HG03095 (cell line): ENCODE measurements at regions not wholly inside any gene's neighbourhood (a gene's known extent, or its start where the extent isn't known, plus 50 kb on each side); places are given as distances from the start of the nearest gene placed in this dataset.

ENCODE experiments used
- ATAC-seq: cut with Tn5 transposase; IDR thresholded peaks from one replicate; pipeline ENCODE4 v1.9.1; 2021; ENCODE audit warnings: moderate library complexity; ENCODE audit not compliant: unreplicated experiment

DNA sequence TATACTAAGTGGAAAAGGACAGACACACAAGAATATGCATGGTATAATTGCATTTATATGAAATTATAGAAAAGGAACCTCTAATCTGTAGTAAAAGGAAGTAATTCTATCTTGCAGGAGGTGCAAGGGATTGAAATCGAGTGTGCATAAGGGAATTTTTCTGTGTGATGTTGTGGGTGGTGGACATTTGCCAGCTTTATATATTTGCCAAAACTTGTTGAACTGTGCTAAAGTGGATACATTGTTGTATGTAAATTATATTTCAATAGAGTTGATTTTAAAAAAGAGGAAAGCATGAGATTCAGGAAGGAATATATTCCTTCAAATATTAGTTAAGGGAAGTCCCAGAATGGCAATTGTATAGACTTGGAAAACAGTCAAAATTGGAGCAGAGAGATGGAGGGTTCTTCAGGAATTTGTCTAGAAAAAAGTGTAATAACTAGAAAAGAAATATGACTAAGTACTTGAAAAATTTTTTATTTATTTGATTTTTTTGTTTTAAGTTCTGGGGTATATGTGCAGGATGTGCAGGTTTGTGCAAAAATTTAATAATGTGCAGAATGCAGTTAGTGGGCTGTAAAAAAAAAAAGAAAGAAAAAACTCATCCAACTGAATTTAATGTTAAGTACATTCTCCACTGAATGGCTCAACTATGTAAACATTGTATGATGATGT, 96.1 kb downstream of the ARL4A start:
- no peak for ATAC-seq

DNA sequence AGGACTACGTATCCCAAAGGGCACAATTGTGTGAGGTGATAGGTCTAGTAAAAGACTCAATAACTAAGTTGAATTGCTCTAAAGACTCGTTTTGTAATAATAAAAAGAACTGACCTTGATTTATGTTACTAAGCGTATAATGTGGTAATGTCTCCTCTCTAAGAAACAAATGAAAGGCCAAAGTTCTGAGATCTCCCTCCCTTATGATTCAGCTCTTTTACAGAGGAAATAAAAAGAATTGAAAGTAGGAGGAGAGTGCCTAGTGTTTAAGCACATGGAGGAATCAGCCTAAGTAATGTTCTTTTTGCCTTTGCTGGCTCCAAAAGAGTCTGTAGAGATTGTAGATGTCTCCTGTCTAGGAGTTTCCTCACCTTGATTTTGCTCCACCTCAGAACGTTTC, 98.0 kb downstream of the ARL4A start:
- no peak for ATAC-seq

DNA sequence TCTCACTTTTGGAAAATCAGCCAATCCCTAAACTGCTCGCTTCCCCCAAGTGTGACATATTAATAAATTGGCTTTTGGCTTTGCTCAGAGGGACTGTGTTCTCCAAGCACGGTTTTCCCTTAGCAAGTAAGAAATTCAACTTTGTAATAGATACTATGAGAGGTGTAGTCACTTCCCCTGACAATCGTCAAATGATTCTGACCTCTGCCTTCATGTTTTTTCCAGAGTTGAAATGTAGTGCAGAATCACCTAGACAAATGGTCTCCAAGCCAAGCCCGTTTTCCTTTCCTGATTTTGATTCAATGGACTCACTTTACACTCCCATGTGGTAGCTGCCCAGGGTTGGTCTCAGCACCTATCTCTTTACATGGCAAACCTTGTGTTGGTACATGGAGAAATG, 99.1 kb downstream of the ARL4A start:
- ATAC-seq, result no peak

DNA sequence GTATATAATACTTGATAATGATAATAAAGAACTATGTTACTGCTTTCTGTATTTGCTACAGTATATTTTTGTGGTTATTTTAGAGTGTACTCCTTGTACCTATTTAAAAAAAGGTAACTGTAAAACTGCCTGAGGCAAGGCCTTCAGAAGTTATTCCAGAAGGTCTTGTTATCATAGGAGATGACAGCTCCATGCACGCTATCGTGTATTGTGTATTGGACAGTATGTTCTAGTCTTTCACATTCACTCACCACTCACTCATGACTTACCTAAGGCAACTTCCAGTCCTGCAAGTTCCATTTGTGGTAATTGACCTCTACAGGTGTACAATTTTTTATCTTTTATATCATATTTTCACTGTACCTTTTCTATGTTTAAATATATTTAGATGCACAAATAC, 100.7 kb downstream of the ARL4A start:
- ATAC-seq, result no peak

DNA sequence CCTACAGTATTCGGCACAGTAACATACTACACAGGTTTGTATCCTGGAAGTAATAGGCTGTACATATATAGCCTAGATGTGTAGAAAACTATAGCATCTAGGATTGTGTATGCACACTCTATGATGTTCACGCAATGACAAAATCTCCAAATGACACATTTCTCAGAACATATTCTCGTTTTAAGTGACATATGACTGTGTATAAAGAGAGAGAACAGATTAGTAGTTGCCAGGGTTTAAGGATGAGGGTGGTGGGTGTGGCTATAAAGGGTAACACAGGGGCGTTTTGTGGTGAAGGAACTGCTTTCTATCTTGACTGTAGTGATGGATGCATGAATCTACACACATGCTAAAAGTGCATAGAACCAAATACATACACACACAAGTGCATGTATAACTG, 101.2 kb downstream of the ARL4A start:
- ATAC-seq, result no peak

DNA sequence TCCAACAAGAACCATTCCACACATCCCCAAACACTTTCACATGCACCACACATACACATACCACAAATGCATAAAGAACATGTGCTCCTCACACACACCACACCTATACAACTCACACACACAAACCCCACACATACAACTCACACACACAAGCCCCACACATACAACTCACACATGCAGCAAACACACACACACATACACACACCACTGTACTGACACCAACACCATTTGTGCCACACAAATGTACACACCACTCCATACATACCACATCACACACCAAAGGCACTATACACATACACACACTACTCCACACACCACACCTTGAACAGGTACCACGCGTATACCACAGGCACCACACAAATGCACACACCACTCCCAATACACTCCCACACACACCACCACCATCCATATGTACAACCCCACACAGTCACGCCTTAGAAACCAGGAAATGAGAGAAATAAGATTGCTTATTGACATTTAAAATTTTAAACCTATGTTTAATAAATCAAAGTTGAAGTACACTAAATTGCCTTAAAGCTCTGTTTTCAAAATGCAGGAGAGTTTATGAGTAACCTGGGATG, 107.4 kb downstream of the ARL4A start:
- ATAC-seq, result no peak

DNA sequence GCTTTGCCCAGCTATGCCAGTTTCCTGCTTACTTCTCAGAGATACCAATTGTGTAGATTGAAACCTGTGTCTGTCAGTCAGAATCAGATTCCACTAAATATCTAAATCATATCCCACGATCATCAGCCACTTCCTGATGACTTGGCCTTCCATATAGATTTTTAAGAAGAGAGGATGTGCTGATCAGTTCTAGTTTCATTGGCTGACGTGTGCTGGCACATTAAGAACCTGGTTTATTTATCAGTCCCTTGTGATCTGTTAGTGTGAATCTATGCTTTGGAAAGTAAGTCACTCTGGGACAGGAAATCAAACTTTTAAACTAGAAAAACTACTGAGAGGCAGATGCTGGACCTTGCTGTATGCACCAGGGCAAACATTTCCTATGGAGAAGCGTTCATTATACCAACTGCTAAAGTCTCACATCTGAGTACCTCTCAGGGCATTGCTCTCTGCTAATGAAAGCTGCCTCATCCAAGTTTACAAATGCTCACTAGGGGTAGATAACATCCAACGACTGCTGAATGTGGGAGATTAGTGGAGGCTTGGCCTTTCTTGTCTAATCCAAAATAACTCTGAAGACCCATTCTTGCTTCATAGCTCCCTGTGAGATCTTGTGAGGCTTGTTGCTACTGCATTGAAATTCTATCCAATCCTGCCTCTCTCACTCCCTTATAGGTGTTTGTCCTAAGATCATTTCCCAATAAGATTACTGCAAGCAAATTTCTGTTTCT, 109.1 kb downstream of the ARL4A start:
- no peak for ATAC-seq

DNA sequence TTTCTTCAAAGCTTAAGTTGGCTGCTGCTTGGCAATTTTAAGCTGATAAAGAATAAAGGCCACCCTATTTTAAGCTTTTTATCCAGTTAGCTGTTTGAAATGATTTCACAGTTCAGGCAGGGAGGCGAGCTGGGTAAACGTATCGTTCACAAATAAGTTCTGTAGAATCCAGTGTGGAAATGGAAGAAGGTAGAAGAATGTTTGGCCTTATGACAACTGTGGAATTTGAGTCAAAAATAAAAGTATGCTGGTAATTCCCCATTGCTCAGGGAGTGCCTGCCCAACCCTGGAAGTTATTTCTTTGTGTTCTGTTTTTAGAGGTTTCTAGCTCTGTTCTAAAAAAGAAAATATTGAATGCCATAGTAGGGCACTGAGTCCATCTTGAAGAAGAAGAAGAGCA, 113.1 kb downstream of the ARL4A start:
- no peak for ATAC-seq

DNA sequence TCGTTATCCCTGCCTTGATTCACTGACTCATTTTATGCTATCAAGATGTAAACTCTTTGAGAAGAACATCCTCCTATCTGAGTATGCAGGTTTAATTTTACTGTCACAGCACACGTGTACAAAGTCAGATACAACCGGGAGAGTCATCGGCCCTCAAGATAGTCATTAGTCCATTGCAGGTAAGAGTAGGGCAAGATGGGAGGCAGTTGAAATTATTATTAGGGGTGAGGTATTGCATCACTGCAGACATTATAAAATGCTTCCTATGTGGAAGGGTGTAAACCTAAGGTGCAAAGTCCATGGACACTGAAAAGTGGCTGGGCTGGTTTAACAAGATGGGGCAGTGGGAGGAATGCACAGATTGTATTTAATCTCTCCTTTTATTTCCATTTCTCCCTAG, 113.7 kb downstream of the ARL4A start:
- ATAC-seq, result no peak

DNA sequence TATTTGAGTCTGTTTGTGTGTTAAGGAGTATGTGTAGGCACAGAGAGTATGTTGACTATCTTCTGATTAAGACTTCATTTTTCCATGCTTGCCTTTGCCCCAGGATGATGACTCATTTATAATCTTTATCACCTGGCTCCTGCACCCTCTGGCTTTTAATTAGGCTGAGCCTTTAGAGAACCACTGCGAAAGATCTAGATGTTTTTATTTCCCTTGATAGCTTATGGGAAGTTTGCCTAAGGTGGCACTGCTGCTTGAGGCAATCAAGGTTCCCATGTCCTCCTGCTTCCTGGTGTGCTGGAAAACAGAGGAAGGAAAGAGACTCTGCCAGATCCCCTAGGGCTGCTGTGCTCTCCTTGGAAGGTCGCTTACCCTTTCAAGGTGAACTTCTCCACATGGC, 114.6 kb downstream of the ARL4A start:
- no peak for ATAC-seq

DNA sequence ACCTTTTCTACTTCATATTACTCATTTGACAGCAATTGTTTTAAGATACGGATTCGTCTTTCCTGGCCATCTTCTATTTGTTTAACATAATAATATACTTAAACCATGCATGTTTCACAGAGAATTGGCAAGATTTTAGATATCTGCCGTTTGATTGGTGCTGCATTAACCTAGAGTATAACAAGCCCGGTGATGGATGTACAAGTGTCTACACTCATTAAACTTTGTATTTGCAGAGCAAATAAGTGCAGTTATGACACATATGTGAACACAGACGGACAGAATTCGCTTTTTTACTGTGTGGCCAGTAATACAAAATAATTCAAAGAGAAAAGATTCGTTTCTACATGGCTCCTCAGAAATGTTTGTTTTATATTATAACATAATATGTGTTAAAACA, 116.1 kb downstream of the ARL4A start:
- ATAC-seq, result no peak

DNA sequence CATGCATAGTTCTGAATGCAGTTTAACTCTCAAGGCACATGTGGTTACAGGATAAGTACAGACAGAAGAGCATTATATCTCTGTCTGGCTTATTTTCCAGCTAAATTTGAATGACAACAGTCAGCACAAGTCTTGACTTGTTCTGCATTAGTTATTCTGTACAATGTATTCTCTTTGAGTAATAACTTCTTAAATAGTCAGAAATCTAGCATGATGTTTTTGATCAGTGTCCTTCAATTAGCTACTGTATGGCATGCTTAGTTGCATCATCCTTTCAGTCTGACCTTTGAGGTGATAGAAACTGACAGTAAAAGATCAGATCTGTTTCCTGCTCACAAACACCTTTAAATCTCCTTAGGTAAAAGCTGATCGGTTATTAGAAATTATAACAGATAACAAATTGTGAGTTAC, 118.1 kb downstream of the ARL4A start:
- ATAC-seq, result no peak

DNA sequence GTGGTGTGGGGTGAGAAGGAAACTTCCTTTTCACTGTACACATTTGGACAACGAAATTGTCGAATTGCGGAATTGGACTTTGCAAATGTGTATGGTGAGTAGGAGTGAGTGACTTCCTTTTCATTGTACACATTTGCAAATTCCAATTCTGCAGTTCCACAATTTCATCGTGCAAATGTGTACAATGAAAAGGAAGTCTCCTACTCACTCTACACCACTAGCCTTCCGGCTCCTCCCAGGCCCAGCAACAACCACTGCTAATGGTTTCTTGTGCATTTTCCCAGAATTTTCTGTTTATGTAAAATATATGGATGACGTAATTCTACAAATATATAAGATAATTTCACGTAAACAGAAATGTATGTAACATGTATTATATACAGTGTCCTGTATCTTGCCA, 118.5 kb downstream of the ARL4A start:
- no peak for ATAC-seq

DNA sequence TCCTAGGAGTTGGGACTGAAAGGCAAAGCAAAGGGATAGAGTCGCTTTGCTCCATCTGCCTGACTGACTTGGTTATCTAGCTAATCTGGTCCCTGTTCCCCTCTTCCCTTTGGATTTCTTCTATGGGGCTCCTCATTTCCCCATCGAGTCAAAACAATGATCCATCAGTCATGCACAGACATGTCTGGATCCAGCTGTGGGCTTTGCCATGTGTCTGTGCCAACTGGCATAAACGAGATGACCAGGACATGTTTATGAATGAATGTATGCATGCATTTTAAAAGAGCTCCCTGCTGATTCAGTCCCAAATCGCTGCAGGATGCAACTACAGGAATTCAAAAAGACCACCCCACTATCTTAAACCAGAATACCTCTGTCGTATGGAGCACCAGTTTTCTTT, 122.0 kb downstream of the ARL4A start:
- no peak for ATAC-seq

DNA sequence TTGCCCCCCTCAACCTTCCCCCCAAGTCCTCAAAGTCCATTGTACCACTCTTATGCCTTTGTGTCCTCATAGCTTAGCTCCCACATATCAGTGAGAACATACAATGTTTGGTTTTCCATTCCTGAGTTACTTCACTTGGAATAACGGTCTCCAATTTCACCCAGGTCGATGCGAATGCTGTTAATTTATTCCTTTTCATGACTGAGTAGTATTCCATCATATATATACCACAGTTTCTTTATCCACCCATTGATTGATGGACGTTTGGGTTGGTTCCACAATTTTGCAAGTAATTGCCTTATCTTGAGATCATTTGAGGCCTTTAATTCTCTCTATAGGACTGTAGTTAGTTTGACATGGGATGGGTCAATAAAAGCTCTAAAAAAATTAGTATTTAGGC, 124.7 kb downstream of the ARL4A start:
- no peak for ATAC-seq

DNA sequence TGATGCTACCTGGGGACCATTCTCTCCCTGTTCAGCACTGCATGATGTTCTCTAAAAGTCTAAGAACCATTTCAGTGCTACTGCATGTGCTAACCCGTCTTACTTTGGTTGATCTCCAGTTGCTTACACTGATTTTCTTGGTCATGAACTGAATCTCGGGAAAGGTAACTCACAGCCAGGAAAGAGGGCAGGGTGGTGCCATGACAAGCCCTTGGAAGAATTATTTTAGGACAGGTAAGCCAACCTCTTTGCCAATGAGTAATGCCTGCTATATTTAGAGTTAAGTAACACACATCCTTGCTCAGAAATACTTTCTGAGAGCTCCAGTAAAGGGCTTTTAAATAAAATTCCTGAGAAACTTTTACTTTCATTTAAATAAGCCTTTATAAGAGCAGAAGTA, 126.7 kb downstream of the ARL4A start:
- no peak for ATAC-seq

DNA sequence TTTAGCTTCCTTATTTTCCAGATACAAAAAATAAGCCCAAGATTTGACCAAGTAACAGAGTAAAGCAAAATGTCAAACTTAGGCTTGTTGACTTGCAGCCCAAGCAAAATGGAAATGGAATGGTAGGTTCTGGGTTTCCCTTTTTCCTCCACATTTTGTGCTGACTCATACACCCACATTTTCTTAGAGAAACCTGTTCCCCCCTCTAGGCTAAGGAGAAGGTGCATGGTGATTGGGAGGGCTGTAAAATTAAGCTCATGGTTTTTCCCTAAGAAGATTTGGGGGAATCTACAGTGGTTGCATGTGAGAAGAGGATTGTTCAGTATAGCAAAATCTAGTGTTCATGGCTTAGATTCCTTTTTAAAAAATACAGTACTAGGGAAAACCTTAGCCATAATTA, 127.4 kb downstream of the ARL4A start:
- no peak for ATAC-seq

DNA sequence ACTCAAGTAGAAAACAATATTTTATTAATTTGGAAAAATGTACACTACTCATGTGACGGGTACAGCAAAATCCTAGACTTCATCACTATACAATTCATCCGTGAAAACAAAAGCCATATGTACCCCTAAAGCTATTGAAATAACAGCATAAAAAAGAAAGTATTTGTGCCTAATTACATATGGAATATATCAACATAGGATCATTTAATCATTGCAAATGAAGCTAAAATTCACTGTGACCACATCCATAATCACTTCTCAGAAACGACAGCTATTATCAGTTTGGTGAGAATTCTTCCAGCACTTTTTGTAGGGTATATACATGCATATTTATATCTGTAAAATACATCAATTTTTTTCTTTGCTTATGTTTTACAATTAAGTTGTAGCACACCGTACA, 128.0 kb downstream of the ARL4A start:
- ATAC-seq, result no peak

DNA sequence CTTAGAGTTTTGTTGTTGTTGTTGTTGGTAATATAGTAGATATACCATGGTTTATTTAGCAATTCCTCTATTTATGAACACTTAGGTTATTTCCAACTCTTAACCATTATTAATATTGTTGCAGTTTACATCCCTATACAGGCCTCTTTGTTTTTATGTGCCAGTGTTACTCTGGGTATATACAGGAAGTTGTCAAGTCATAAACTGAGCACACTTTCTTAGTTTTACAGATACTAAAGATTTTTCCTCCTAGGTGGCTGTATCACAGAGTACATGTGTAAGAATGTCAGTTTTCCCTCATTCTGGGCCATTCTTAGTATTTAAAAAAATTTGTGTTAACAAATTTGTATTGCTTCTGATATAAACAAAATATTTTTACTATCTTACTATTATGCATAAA, 128.4 kb downstream of the ARL4A start:
- no peak for ATAC-seq

DNA sequence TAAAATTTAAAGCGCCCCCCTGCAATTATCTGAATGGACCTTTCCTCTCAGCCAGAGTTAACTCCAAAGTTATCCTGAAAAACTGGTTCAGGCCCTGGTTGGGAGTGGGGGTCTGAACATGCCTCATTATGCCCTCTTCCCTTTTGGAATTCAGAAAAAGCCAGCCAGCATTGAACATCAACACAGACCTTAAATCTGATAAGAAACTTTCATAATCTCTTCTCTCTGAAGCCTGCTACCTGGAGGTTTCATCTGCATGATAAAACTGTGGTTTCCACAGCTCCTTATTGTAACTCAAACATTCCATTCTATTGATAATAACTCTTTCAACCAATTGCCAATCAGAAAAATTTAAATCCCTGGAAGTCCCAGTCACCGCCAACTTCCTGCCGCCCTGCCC, 133.3 kb downstream of the ARL4A start:
- ATAC-seq, result no peak

DNA sequence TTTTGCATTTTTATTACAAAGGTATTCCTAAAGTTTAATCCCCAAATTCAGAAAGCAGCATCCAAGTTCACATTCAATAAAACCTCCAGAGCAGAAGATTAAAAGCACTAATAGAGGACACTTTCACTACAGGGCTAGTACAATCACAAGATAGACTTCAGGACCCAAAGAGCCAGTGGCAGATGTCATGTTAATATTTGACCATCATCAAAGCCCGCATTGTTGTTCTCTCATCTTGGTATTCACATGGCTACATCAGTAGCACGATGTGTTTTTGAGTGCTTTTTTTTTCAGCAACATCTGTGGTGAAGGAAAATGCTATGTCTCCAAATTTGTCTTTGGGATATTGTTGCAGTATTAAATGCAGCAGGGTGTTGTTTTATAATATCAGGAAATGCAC, 134.3 kb downstream of the ARL4A start:
- ATAC-seq, result no peak

DNA sequence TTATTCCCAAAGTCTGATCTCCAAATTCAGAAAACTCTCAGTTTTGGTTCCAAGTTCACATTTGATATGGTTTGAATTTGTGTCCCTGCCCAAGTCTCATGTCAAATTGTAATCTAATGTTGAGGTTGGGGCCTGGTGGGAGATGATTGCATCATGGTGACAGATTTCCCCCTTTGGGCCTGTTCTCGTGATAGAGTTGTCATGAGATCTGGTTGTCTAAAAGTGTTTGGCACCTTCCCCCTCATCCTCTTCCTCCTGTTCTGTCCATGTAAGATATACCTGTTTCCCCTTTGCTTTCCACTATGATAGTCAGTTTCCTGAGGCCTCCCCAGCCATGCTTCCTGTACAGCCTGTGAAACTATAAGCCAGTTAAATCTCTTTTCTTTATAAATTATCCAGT, 138.6 kb downstream of the ARL4A start:
- no peak for ATAC-seq
